Hepatocyte (in vitro differentiated cells): ENCODE measurements at regions not wholly inside any gene's neighbourhood (a gene's known extent, or its start where the extent isn't known, plus 50 kb on each side); places are given as distances from the start of the nearest gene placed in this dataset.

Experiments used
- DNase-seq: peaks from one replicate; pipeline ENCODE4 v3.0.0-alpha.2; 2016; ENCODE audit warnings: low spot score
- H2AFZ ChIP-seq: fragments of 200-600 bp; sonication (generic); 2 replicates; pipeline ENCODE4 v1.6.0; 2016; ENCODE audit warnings: antibody characterized with exemption, mild to moderate bottlenecking
- H3K27ac ChIP-seq: fragments of 200-600 bp; sonication (generic); 2 replicates; pipeline ENCODE4 v1.5.1; 2016; ENCODE audit warnings: mild to moderate bottlenecking
- H3K27me3 ChIP-seq: fragments of 200-600 bp; sonication (generic); 2 replicates; pipeline ENCODE4 v1.6.1; 2016
- H3K36me3 ChIP-seq: fragments of 200-600 bp; sonication (generic); replicated peaks from 2 replicates; pipeline ENCODE4 v1.5.1; 2016; ENCODE audit warnings: low read depth; ENCODE audit not compliant: insufficient read depth
- H3K4me1 ChIP-seq: fragments of 200-600 bp; sonication (generic); 2 replicates; pipeline ENCODE4 v1.5.1; 2016; ENCODE audit warnings: mild to moderate bottlenecking, moderate library complexity; ENCODE audit not compliant: insufficient read depth
- H3K4me2 ChIP-seq: fragments of 200-600 bp; sonication (generic); 2 replicates; pipeline ENCODE4 v1.6.0; 2016
- H3K4me3 ChIP-seq: fragments of 200-600 bp; sonication (generic); 2 replicates; pipeline ENCODE4 v1.5.1; 2016; ENCODE audit warnings: mild to moderate bottlenecking
- H3K79me2 ChIP-seq: fragments of 200-600 bp; sonication (generic); 2 replicates; pipeline ENCODE4 v1.6.0; 2017; ENCODE audit warnings: mild to moderate bottlenecking
- H3K9me2 ChIP-seq: fragments of 200-600 bp; sonication (generic); replicated peaks from 2 replicates; pipeline ENCODE4 v1.6.0; 2017; ENCODE audit warnings: mild to moderate bottlenecking; ENCODE audit not compliant: insufficient read depth
- H3K9me3 ChIP-seq: fragments of 200-600 bp; sonication (generic); 2 replicates; pipeline ENCODE4 v1.5.1; 2016; ENCODE audit warnings: low read depth, mild to moderate bottlenecking
- H4K20me1 ChIP-seq: fragments of 200-600 bp; sonication (generic); 2 replicates; pipeline ENCODE4 v1.6.0; 2016; ENCODE audit warnings: mild to moderate bottlenecking; ENCODE audit not compliant: insufficient read depth, poor library complexity, severe bottlenecking
- EZH2 ChIP-seq: fragments of 200-600 bp; sonication (generic); IDR thresholded peaks from 2 replicates; pipeline ENCODE4 v1.6.1; 2016; ENCODE audit warnings: antibody characterized with exemption, mild to moderate bottlenecking, borderline replicate concordance
- EZH2phosphoT487 ChIP-seq: fragments of 200-600 bp; sonication (generic); IDR thresholded peaks from one replicate; pipeline ENCODE4 v1.6.1; 2018; ENCODE audit warnings: antibody characterized with exemption, mild to moderate bottlenecking, low read depth, moderate library complexity; ENCODE audit not compliant: unreplicated experiment, severe bottlenecking
- WGBS: methylation state at CpG from one replicate; pipeline ENCODE4 v1.1.6; 2016; ENCODE audit warnings: low lambda C conversion rate; ENCODE audit errors: missing lambda C conversion rate; 5-methylcytosine and 5-hydroxymethylcytosine counted together
- TF ChIP-seq, protein P1 (sequence below): fragments of 200-600 bp; sonication (generic); IDR thresholded peaks from 2 replicates; pipeline ENCODE4 v1.5.1; 2016; ENCODE audit warnings: antibody characterized with exemption, mild to moderate bottlenecking; ENCODE audit not compliant: poor library complexity

DNA sequence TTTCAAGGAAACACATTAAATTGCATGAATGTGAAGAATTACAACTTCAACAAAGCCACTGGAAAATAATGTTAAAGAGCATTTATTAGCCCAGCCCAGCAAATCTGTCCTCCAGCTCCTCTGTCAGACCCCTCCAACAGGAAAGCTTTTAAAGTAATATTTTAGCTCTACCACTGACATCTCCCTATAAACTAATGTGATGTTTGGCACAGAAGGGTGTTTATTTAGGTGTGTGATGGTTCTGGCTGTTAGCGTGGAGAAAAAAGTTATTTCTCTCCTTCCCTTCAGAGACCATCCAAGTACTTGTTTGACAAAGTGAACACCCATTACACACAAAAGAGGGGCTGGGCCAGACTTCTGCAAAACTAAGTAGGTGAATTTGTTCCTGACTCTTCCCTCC lies 111.9 kb upstream of the TARS1 start:
- Histone ChIP-seq H3K27me3 (no peaks in the 10 kb centered on the region), H3K4me2 (no peak overlapping the region), H3K36me3 (no peaks in the 10 kb centered on the region), H4K20me1 (no peaks in the 10 kb centered on the region), H3K9me2 (no peaks in the 10 kb centered on the region), H3K9me3 (no peaks in the 10 kb centered on the region), H3K79me2 (no peaks in the 10 kb centered on the region), H3K4me1 (no peaks in the 10 kb centered on the region), H3K27ac (no peak overlapping the region), H2AFZ (no peak overlapping the region), H3K4me3 (no peak overlapping the region)
- TF ChIP-seq, protein P1, sequence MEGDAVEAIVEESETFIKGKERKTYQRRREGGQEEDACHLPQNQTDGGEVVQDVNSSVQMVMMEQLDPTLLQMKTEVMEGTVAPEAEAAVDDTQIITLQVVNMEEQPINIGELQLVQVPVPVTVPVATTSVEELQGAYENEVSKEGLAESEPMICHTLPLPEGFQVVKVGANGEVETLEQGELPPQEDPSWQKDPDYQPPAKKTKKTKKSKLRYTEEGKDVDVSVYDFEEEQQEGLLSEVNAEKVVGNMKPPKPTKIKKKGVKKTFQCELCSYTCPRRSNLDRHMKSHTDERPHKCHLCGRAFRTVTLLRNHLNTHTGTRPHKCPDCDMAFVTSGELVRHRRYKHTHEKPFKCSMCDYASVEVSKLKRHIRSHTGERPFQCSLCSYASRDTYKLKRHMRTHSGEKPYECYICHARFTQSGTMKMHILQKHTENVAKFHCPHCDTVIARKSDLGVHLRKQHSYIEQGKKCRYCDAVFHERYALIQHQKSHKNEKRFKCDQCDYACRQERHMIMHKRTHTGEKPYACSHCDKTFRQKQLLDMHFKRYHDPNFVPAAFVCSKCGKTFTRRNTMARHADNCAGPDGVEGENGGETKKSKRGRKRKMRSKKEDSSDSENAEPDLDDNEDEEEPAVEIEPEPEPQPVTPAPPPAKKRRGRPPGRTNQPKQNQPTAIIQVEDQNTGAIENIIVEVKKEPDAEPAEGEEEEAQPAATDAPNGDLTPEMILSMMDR: no peak
- TF ChIP-seq EZH2 (no peak), EZH2phosphoT487 (no peak)
- WGBS: 91% methylated on average over 1 of the region's 1 CpG
- no peak for DNase-seq

- H3K9me3 ChIP-seq: no peaks in the 10 kb centered on the region
- no peak for DNase-seq
- no peaks in the 10 kb centered on the region for H3K4me1 ChIP-seq
- H3K4me2 ChIP-seq: no peak overlapping the region
- no peak overlapping the region for H3K4me3 ChIP-seq
- no peaks in the 10 kb centered on the region for H3K36me3 ChIP-seq
- H4K20me1 ChIP-seq: no peaks in the 10 kb centered on the region
- H3K9me2 ChIP-seq: no peaks in the 10 kb centered on the region
- WGBS: 96% methylated on average over 1 of the region's 1 CpG
- no peaks in the 10 kb centered on the region for H3K27me3 ChIP-seq
- no peak for TF ChIP-seq EZH2phosphoT487
- TF ChIP-seq, protein P1: no peak
- TF ChIP-seq EZH2: no peak
- H3K27ac ChIP-seq: no peak overlapping the region
- no peak overlapping the region for H2AFZ ChIP-seq
- no peaks in the 10 kb centered on the region for H3K79me2 ChIP-seq
These were observed 110.9 kb upstream of the TARS1 start for GRCh38 chr5:33329891-33330290.

- Histone ChIP-seq H4K20me1 (no peaks in the 10 kb centered on the region), H3K36me3 (no peaks in the 10 kb centered on the region), H3K27ac (no peak overlapping the region), H3K4me3 (no peak overlapping the region), H3K27me3 (no peaks in the 10 kb centered on the region), H3K79me2 (no peaks in the 10 kb centered on the region), H2AFZ (no peak overlapping the region), H3K9me3 (no peaks in the 10 kb centered on the region), H3K9me2 (no peaks in the 10 kb centered on the region), H3K4me2 (no peak overlapping the region), H3K4me1 (no peaks in the 10 kb centered on the region)
- TF ChIP-seq EZH2 (no peak), EZH2phosphoT487 (no peak)
- TF ChIP-seq, protein P1: no peak
- no peak for DNase-seq
- 78% methylated on average over 3 of the region's 3 CpGs for WGBS
These were observed 110.3 kb upstream of the TARS1 start for GRCh38 chr5:33330426-33330825.

GRCh38 chr5:33330992-33331391 lies 109.8 kb upstream of the TARS1 start:
- TF ChIP-seq EZH2phosphoT487 (no peak), EZH2 (no peak)
- TF ChIP-seq, protein P1: no peak
- Histone ChIP-seq H3K4me2 (no peak overlapping the region), H3K27me3 (no peaks in the 10 kb centered on the region), H3K4me3 (no peak overlapping the region), H2AFZ (no peak overlapping the region), H3K4me1 (no peaks in the 10 kb centered on the region), H3K79me2 (no peaks in the 10 kb centered on the region), H3K9me2 (no peaks in the 10 kb centered on the region), H3K27ac (no peak overlapping the region), H3K9me3 (no peaks in the 10 kb centered on the region), H4K20me1 (no peaks in the 10 kb centered on the region), H3K36me3 (no peaks in the 10 kb centered on the region)
- DNase-seq: no peak
